Esophagus (tissue), 2 donors: ENCODE measurements at regions not wholly inside any gene's neighbourhood (a gene's known extent, or its start where the extent isn't known, plus 50 kb on each side); places are given as distances from the start of the nearest gene placed in this dataset.
"Not testable (repeated sequence)": the region's sequence is repeated elsewhere in the genome, so short reads cannot be mapped to it uniquely, and the experiment has no call there.

ENCODE experiments used
- H3K27ac ChIP-seq, 2 donors: one replicate each; pipeline ENCODE4 v1.5.1; 2013; ENCODE audit warnings: low read depth in 2 of 2, mild to moderate bottlenecking in 2 of 2, inconsistent platforms in 1 of 2, low read length in 1 of 2, moderate library complexity in 1 of 2
- H3K27me3 ChIP-seq, 2 donors: one replicate each; pipeline ENCODE4 v1.6.1; 2013; ENCODE audit warnings: low read length in 2 of 2, control low read depth in 1 of 2, mild to moderate bottlenecking in 1 of 2; ENCODE audit not compliant: insufficient read depth in 2 of 2, control insufficient read depth in 1 of 2
- H3K36me3 ChIP-seq, 2 donors: one replicate each; pipeline ENCODE4 v1.6.1; 2013; ENCODE audit warnings: low read length in 1 of 2; ENCODE audit not compliant: control insufficient read depth in 2 of 2, insufficient read depth in 2 of 2
- H3K4me1 ChIP-seq, 2 donors: one replicate each; pipeline ENCODE4 v1.6.1; 2013; ENCODE audit warnings: low read length in 1 of 2; ENCODE audit not compliant: control insufficient read depth in 2 of 2, insufficient read depth in 2 of 2
- H3K4me3 ChIP-seq, 2 donors: one replicate each; pipeline ENCODE4 v1.5.1; 2013; ENCODE audit warnings: low read length in 2 of 2, mild to moderate bottlenecking in 2 of 2, low read depth in 1 of 2, moderate library complexity in 1 of 2
- H3K9me3 ChIP-seq, 2 donors: one replicate each; pipeline ENCODE4 v1.6.1; 2013; ENCODE audit warnings: mild to moderate bottlenecking in 2 of 2, low read depth in 1 of 2, low read length in 1 of 2, moderate library complexity in 1 of 2; ENCODE audit not compliant: control insufficient read depth in 2 of 2, insufficient read depth in 1 of 2
- WGBS, 2 donors: extraction: QIAGEN DNeasy Blood & Tissue Kit; methylation state at CpG; one replicate each; pipeline ENCODE4 v1.1.7; 2013; 5-methylcytosine and 5-hydroxymethylcytosine counted together
- donor health status: healthy with polysubstance abuse.
- donor health status: Bipolar disorder and iron deficiency.

DNA sequence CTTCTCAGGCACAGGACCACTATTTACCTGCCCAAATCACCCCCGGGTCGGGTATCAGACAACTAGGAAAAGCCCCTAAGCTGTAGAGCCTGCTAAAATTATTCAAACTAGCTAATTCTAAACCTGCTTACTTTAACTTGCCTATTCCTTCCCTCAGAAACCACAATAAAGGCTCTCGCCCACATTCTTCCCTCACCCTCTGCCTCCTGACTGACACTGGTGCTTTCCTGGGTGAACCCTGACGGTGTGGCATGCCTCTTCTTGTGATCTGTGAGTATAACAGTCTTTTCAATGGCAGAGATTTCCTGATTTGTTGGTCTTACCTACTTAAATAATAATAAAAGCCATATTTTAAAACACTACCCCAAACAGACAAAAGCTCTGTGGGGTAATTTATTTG is 209.4 kb upstream of the XIST start:
- Histone ChIP-seq H3K9me3 (no peaks in the 10 kb centered on the region), H3K4me1 (no peaks in the 10 kb centered on the region), H3K36me3 (no peaks in the 10 kb centered on the region), H3K27ac (no peak overlapping the region), H3K4me3 (no peak overlapping the region), H3K27me3 (no peaks in the 10 kb centered on the region)
- 59 to 75% methylated on average over 4 of the region's 4 CpGs for WGBS, 2 donors

- Histone ChIP-seq H3K27ac (no peak overlapping the region), H3K4me1 (no peaks in the 10 kb centered on the region), H3K4me3 (no peak overlapping the region), H3K9me3 (peaks cover 0 to 6% of the 10 kb centered on the region in 2 donors), H3K27me3 (peaks cover 0 to 5% of the 10 kb centered on the region in 2 donors), H3K36me3 (no peaks in the 10 kb centered on the region)
These were observed 196.6 kb upstream of the XIST start for GRCh38 chrX:74049126-74049525.

DNA sequence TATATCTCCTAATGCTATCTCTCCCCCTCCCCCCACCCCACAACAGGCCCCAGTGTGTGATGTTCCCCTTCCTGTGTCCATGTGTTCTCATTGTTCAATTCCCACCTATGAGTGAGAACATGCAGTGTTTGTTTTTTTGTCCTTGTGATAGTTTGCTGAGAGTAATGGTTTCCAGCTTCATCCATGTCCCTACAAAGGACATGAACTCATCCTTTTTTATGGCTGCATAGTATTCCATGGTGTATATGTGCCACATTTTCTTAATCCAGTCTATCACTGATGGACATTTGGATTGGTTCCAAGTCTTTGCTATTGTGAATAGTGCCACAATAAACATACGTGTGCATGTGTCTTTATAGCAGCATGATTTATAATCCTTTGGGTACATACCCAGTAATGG is 181.6 kb upstream of the XIST start:
- not testable (repeated sequence) for H3K27ac ChIP-seq, H3K36me3 ChIP-seq, H3K4me3 ChIP-seq, H3K4me1 ChIP-seq, H3K9me3 ChIP-seq, H3K27me3 ChIP-seq
- no CpG with 5 or more reads among the region's 1 CpG for WGBS, 2 donors

DNA sequence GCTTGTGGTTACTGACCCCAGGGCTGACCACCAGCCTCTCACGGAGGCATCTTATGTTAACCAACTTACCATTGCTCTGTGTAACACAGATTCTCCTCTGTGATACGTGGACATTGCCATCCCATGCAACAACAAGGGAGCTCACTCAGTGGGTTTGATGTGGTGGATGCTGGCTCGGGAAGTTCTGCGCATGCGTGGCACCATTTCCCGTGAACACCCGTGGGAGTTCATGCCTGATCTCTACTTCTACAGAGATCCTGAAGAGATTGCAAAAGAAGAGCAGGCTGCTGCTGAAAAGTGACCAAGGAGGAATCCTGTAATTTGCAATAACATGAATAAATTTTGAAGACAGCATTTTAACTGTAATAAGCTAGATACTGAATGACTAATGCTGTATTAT is 179.0 kb upstream of the XIST start:
- H3K27me3 ChIP-seq, H3K9me3 ChIP-seq, H3K4me3 ChIP-seq, H3K4me1 ChIP-seq, H3K27ac ChIP-seq, H3K36me3 ChIP-seq: not testable (repeated sequence)
- WGBS, 2 donors: 83 to 96% methylated on average over 7 of the region's 7 CpGs

DNA sequence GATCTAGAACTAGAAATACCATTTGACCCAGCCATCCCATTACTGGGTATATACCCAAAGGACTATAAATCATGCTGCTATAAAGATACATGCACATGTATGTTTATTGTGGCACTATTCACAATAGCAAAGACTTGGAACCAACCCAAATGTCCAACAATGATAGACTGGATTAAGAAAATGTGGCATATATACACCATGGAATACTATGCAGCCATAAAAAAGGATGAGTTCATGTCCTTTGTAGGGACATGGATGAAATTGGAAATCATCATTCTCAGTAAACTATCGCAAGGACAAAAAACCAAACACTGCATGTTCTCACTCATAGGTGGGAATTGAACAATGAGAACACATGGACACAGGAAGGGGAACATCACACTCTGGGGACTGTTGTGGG is 178.3 kb upstream of the XIST start:
- not testable (repeated sequence) for H3K27me3 ChIP-seq, H3K27ac ChIP-seq, H3K9me3 ChIP-seq, H3K4me3 ChIP-seq, H3K4me1 ChIP-seq, H3K36me3 ChIP-seq
- WGBS, 2 donors: no CpG with 5 or more reads among the region's 1 CpG

GRCh38 chrX:74025145-74025544 is 172.6 kb upstream of the XIST start:
- H3K27ac ChIP-seq, H3K9me3 ChIP-seq, H3K4me1 ChIP-seq, H3K36me3 ChIP-seq, H3K27me3 ChIP-seq, H3K4me3 ChIP-seq: not testable (repeated sequence)
- 98 to 99% methylated on average over 3 of the region's 3 CpGs for WGBS, 2 donors

DNA sequence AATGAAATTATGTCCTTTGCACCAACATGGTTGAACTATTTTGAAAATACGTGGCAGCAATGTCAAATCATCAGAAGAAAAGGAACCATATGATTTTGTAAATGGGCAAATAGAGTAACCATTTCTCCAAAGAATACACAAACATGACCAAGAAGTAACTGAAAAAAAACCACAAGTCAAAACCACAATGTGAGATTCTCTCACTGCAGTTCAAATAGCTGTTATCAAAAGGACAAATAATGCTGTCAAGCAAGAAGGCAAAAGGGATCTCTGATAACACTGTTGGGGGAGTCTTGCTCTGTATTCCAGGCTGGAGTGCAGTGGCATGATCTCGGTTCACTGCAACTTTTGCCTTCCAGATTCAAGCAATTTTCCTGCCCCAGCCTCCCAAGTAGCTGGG is 170.7 kb upstream of the XIST start:
- no peak overlapping the region for H3K27ac ChIP-seq
- no peak overlapping the region for H3K4me3 ChIP-seq
- no peaks in the 10 kb centered on the region for H3K4me1 ChIP-seq
- no peaks in the 10 kb centered on the region for H3K36me3 ChIP-seq
- no peaks in the 10 kb centered on the region for H3K9me3 ChIP-seq
- WGBS, 2 donors: 76 to 84% methylated on average over 2 of the region's 2 CpGs
- no peaks in the 10 kb centered on the region for H3K27me3 ChIP-seq

- Histone ChIP-seq H3K4me1 (no peaks in the 10 kb centered on the region), H3K9me3 (no peaks in the 10 kb centered on the region), H3K36me3 (no peaks in the 10 kb centered on the region), H3K4me3 (no peak overlapping the region), H3K27ac (no peak overlapping the region), H3K27me3 (no peaks in the 10 kb centered on the region)
- 95% methylated on average over 8 of the region's 8 CpGs for WGBS, 2 donors
These were observed 165.7 kb upstream of the XIST start for GRCh38 chrX:74018253-74018652.

DNA sequence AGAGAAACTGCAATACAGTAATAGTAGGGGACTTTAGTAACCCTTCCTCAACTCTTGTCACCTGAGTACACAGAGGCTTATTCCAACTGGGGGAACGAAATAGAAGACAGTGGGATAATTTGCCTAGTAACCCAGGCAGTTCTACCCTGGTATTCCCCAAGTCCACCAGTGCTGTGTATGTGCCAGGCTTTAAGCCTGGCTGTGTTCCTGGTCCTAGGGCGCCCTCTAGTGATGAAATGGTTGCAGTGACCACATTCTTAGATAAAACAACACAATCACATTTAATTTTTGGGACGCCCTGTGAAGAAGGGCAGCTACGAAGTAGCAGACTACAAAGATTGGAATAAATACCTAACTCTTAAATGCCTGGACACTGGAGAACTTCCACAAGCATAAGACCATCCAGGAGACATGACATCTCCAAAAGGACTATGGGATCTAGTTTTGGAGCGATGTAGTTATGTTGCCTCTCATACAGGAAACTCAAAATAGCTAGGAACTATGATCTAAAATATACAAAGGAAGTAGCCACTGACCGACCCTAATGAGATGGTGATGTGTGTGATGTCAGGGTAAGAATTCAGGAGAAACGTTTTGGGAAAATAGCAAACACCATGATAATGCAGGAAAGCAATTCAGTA is 163.0 kb upstream of the XIST start:
- Histone ChIP-seq H3K36me3 (no peaks in the 10 kb centered on the region), H3K27me3 (no peaks in the 10 kb centered on the region), H3K9me3 (no peaks in the 10 kb centered on the region), H3K27ac (no peak overlapping the region), H3K4me3 (no peak overlapping the region), H3K4me1 (no peaks in the 10 kb centered on the region)
- WGBS, 2 donors: 26% methylated on average over 7 of the region's 7 CpGs

- 82 to 85% methylated on average over 2 of the region's 2 CpGs for WGBS, 2 donors
- no peaks in the 10 kb centered on the region for H3K4me1 ChIP-seq
These were observed 156.5 kb upstream of the XIST start for GRCh38 chrX:74009041-74009440.

More at GRCh38 chrX:74009041-74009440, 156.5 kb upstream of the XIST start:
- Histone ChIP-seq H3K36me3 (no peaks in the 10 kb centered on the region), H3K27ac (no peak overlapping the region), H3K9me3 (no peaks in the 10 kb centered on the region), H3K4me3 (no peak overlapping the region), H3K27me3 (no peaks in the 10 kb centered on the region)
